ENCODE measurements at regions not wholly inside any gene's neighbourhood (a gene's known extent, or its start where the extent isn't known, plus 50 kb on each side); places are given as distances from the start of the nearest gene placed in this dataset.
A peak's percentile ranks its signal among the peaks of the same experiment; 100 is the strongest.

- Mint-ChIP-seq H3K4me3 (no peak overlapping the region), H3K27ac (no peak overlapping the region), H3K27me3 (peaks cover 25% of the 10 kb centered on the region), H3K4me1 (ENCODE audit: unreplicated experiment) (no peaks in the 10 kb centered on the region), H3K36me3 (no peaks in the 10 kb centered on the region), H3K9me3 (no peaks in the 10 kb centered on the region)
- TF ChIP-seq CTCF (conservative IDR thresholded peaks at IDR 0.05): no peak
- DNase-seq (ENCODE audit: extremely low spot score, unreplicated experiment): no peak
These were observed 400.2 kb upstream of the RORA start for GRCh38 chr15:61629269-61629668.

- Mint-ChIP-seq H3K27me3 (peaks cover 24% of the 10 kb centered on the region), H3K36me3 (no peaks in the 10 kb centered on the region), H3K27ac (no peak overlapping the region), H3K9me3 (no peaks in the 10 kb centered on the region), H3K4me1 (ENCODE audit: unreplicated experiment) (peaks cover 8% of the 10 kb centered on the region), H3K4me3 (no peak overlapping the region)
- no peak for TF ChIP-seq CTCF (conservative IDR thresholded peaks at IDR 0.05)
- DNase-seq (ENCODE audit: extremely low spot score, unreplicated experiment): no peak
These were observed 395.8 kb upstream of the RORA start for GRCh38 chr15:61624950-61625349.

GRCh38 chr15:61623746-61624145, 394.6 kb upstream of the RORA start:
- Mint-ChIP-seq H3K9me3 (no peaks in the 10 kb centered on the region), H3K36me3 (no peaks in the 10 kb centered on the region), H3K4me1 (ENCODE audit: unreplicated experiment) (peaks cover 8% of the 10 kb centered on the region), H3K27me3 (peaks cover 27% of the 10 kb centered on the region), H3K27ac (no peak overlapping the region), H3K4me3 (no peak overlapping the region)
- no peak for TF ChIP-seq CTCF (conservative IDR thresholded peaks at IDR 0.05)
- no peak for DNase-seq (ENCODE audit: extremely low spot score, unreplicated experiment)

GRCh38 chr15:61621865-61622264, 392.8 kb upstream of the RORA start:
- peaks cover 8% of the 10 kb centered on the region for H3K4me1 Mint-ChIP-seq (ENCODE audit: unreplicated experiment)
- H3K27me3 Mint-ChIP-seq: peaks cover 21% of the 10 kb centered on the region
- no peak overlapping the region for H3K27ac Mint-ChIP-seq
- DNase-seq (ENCODE audit: extremely low spot score, unreplicated experiment): no peak
- no peak overlapping the region for H3K4me3 Mint-ChIP-seq
- no peak for TF ChIP-seq CTCF (conservative IDR thresholded peaks at IDR 0.05)
- H3K9me3 Mint-ChIP-seq: no peaks in the 10 kb centered on the region
- no peaks in the 10 kb centered on the region for H3K36me3 Mint-ChIP-seq

- Mint-ChIP-seq H3K27me3 (peaks cover 17% of the 10 kb centered on the region), H3K4me3 (no peak overlapping the region)
- DNase-seq (ENCODE audit: extremely low spot score, unreplicated experiment): no peak
These were observed 392.0 kb upstream of the RORA start for GRCh38 chr15:61621146-61621545.

More at GRCh38 chr15:61621146-61621545, 392.0 kb upstream of the RORA start:
- no peaks in the 10 kb centered on the region for H3K9me3 Mint-ChIP-seq
- peaks cover 8% of the 10 kb centered on the region for H3K4me1 Mint-ChIP-seq (ENCODE audit: unreplicated experiment)
- H3K36me3 Mint-ChIP-seq: no peaks in the 10 kb centered on the region
- H3K27ac Mint-ChIP-seq: no peak overlapping the region
- peak; percentile 75 for TF ChIP-seq CTCF (conservative IDR thresholded peaks at IDR 0.05)
